Ishikawa (cell line): ENCODE measurements at regions not wholly inside any gene's neighbourhood (a gene's known extent, or its start where the extent isn't known, plus 50 kb on each side); places are given as distances from the start of the nearest gene placed in this dataset.

Source experiments
- CEBPB ChIP-seq: IDR thresholded peaks from 2 replicates; pipeline ENCODE4 v1.6.1; 2012
- CREB1 ChIP-seq: IDR thresholded peaks from 2 replicates; pipeline ENCODE4 v1.6.1; 2012; ENCODE audit warnings: low read depth
- EGR1 ChIP-seq: IDR thresholded peaks from 2 replicates; pipeline ENCODE4 v1.6.1; 2012
- EP300 ChIP-seq: IDR thresholded peaks from 2 replicates; pipeline ENCODE4 v1.6.1; 2012; ENCODE audit warnings: borderline replicate concordance
- FOXM1 ChIP-seq: IDR thresholded peaks from 2 replicates; pipeline ENCODE4 v1.6.1; 2012; ENCODE audit warnings: low read depth, borderline replicate concordance
- NFIC ChIP-seq: IDR thresholded peaks from 2 replicates; pipeline ENCODE4 v1.6.1; 2012
- RAD21 ChIP-seq: IDR thresholded peaks from 2 replicates; pipeline ENCODE4 v1.6.1; 2012; ENCODE audit warnings: low read depth
- REST ChIP-seq: IDR thresholded peaks from 2 replicates; pipeline ENCODE4 v1.6.1; 2012; ENCODE audit warnings: low read depth, mild to moderate bottlenecking
- TAF1 ChIP-seq: IDR thresholded peaks from 2 replicates; pipeline ENCODE4 v1.6.1; 2012; ENCODE audit warnings: low read depth, mild to moderate bottlenecking
- TCF12 ChIP-seq: IDR thresholded peaks from 2 replicates; pipeline ENCODE4 v1.6.1; 2012; ENCODE audit warnings: low read depth
- TEAD4 ChIP-seq: IDR thresholded peaks from 2 replicates; pipeline ENCODE4 v1.6.1; 2012
- YY1 ChIP-seq: IDR thresholded peaks from 2 replicates; pipeline ENCODE4 v1.6.1; 2012; ENCODE audit warnings: low read depth
- ZBTB7A ChIP-seq: IDR thresholded peaks from 2 replicates; pipeline ENCODE4 v1.6.1; 2012; ENCODE audit warnings: low read depth
- TF ChIP-seq, protein P1 (sequence below): IDR thresholded peaks from 2 replicates; pipeline ENCODE4 v1.6.1; 2012
- TF ChIP-seq, protein P2 (sequence below): IDR thresholded peaks from 2 replicates; pipeline ENCODE4 v1.6.1; 2012

GRCh38 chr12:13383379-13383778, 186.9 kb downstream of the EMP1 start:
- no peak for TF ChIP-seq YY1
- no peak for TF ChIP-seq CREB1
- no peak for TF ChIP-seq FOXM1
- TF ChIP-seq, protein P1, sequence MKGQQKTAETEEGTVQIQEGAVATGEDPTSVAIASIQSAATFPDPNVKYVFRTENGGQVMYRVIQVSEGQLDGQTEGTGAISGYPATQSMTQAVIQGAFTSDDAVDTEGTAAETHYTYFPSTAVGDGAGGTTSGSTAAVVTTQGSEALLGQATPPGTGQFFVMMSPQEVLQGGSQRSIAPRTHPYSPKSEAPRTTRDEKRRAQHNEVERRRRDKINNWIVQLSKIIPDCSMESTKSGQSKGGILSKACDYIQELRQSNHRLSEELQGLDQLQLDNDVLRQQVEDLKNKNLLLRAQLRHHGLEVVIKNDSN = no peak
- TF ChIP-seq, protein P2, sequence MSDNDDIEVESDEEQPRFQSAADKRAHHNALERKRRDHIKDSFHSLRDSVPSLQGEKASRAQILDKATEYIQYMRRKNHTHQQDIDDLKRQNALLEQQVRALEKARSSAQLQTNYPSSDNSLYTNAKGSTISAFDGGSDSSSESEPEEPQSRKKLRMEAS = no peak
- no peak for TF ChIP-seq EP300
- no peak for TF ChIP-seq CEBPB
- TF ChIP-seq EGR1 = no peak
- no peak for TF ChIP-seq ZBTB7A
- no peak for TF ChIP-seq TCF12
- no peak for TF ChIP-seq RAD21

DNA sequence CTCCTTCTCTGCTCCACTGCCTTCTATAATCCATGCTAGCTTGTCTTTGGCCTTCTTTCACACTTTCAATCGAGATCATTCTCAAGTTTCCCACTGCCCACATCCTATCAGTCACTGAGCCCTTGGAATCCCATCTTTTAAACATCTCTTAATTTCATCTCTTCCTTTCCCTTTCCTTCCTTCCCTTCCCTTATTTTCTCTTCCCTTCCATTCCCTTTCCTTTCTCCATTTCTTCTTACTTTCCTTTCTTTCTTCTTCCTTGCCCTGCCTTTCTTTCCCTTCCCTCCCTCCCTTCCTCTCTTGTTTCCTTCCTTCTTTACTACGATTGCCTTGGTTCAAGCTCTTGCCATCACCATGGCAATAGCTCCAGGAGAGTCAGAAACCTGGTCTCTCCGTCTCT, 183.8 kb downstream of the EMP1 start:
- TF ChIP-seq FOXM1 = no peak

DNA sequence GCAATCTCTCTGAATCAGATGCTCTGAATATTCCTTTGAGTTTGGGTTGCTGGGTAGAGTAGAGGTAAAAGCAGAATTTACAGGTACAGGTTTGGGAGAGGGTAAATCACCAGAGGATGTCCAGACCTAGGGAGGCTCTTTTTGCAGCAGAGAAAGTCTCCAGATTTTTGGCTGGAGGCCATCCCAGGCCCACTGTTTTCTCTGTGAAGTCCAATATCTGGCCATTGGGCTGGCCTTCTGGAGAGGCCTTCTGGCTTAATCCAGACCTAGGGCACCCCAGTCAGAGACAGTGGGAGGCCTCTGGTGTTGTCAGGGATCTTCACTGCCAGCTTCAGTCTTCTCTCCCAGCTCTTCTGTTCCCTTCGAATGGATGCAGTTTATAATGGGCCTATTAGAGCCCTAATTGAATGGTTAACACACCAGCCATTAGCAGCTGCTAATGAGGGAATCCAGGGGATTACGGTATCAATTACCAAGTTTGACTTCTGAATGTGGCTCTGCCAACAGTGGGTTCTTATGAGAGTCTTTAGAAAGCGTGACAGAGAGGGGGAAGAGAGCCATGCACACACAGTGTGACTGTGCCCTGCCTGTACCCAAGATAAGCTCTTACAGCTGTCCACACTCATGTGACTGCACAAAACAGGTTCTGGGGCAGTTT, 183.1 kb downstream of the EMP1 start:
- TF ChIP-seq, protein P1 = no peak
- TF ChIP-seq, protein P2 = no peak
- TF ChIP-seq CREB1 (no peak), RAD21 (no peak), TAF1 (no peak), FOXM1 (no peak), ZBTB7A (no peak), YY1 (no peak), CEBPB (no peak), REST (no peak), TEAD4 (no peak)

DNA sequence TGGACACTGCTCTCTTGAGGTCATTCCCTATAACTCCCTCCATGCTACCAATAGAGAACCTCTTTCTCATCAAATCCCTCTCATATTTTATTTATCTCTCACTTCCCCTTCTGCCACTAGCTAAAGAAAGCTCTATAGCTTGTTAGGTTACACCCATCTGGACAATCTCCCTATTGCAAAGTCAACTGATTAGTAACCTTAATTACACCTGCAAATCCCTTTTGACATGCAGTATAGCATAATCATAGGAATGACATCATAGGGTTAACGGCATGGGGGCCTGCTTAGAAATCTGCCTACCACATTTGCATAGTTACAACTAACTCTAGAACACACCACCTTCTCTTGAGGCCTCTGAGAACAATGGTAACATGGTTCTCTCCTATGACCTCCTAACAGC, 181.2 kb downstream of the EMP1 start:
- TF ChIP-seq, protein P1 = no peak
- TF ChIP-seq EGR1 (no peak), REST (no peak), TEAD4 (no peak), EP300 (no peak), ZBTB7A (no peak), FOXM1 (no peak), TAF1 (no peak), NFIC (no peak), YY1 (no peak), RAD21 (no peak), CREB1 (no peak), TCF12 (no peak), CEBPB (no peak)
- TF ChIP-seq, protein P2 = no peak

- TF ChIP-seq TCF12 = no peak
- no peak for TF ChIP-seq TEAD4
- TF ChIP-seq CREB1 = no peak
- TF ChIP-seq, protein P2 = no peak
- no peak for TF ChIP-seq RAD21
- TF ChIP-seq ZBTB7A = no peak
These were observed 180.3 kb downstream of the EMP1 start for GRCh38 chr12:13376610-13377373.
